Cardiac fibroblast (primary cell): ENCODE measurements at regions not wholly inside any gene's neighbourhood (a gene's known extent, or its start where the extent isn't known, plus 50 kb on each side); places are given as distances from the start of the nearest gene placed in this dataset.

Experiments
- DNase-seq, 2 donors: peaks; one replicate each; pipeline versions ENCODE4 v3.0.0 to v3.0.0-alpha.2; 2010; ENCODE audit warnings: low read depth in 2 of 2
- H3K4me3 ChIP-seq, 2 donors: replicated peaks in 1 of 2; 1 replicate in 1 of 2; 2 replicates in 1 of 2; pipeline ENCODE4 v1.5.1; 2011; ENCODE audit warnings: low read depth in 2 of 2, low read length in 2 of 2, mild to moderate bottlenecking in 2 of 2, moderate library complexity in 1 of 2
- CTCF ChIP-seq: IDR thresholded peaks from one replicate; pipeline ENCODE4 v1.5.1; 2011; ENCODE audit warnings: low read depth, mild to moderate bottlenecking, low read length, inconsistent platforms

- DNase-seq = no peak
- H3K4me3 ChIP-seq = no peak overlapping the region
- no peak for TF ChIP-seq CTCF
Measured at GRCh38 chr12:111094157-111095010, 174.0 kb upstream of the MYL2 start.

GRCh38 chr12:111093428-111094142 is 173.2 kb upstream of the MYL2 start:
- no peak for DNase-seq
- no peak overlapping the region for H3K4me3 ChIP-seq
- TF ChIP-seq CTCF = no peak

- H3K4me3 ChIP-seq = no peak overlapping the region
- TF ChIP-seq CTCF = no peak
- DNase-seq = no peak
Measured at GRCh38 chr12:111091051-111091450, 170.7 kb upstream of the MYL2 start.

GRCh38 chr12:111089616-111090015 is 169.2 kb upstream of the MYL2 start:
- no peak for DNase-seq
- TF ChIP-seq CTCF = no peak
- no peak overlapping the region for H3K4me3 ChIP-seq

GRCh38 chr12:111088409-111088808 is 168.0 kb upstream of the MYL2 start:
- DNase-seq = no peak
- H3K4me3 ChIP-seq = no peak overlapping the region
- TF ChIP-seq CTCF = no peak

- H3K4me3 ChIP-seq = no peak overlapping the region
- no peak for DNase-seq
- no peak for TF ChIP-seq CTCF
Measured at GRCh38 chr12:111086947-111087700, 166.7 kb upstream of the MYL2 start.
